ENCODE measurements at regions not wholly inside any gene's neighbourhood (a gene's known extent, or its start where the extent isn't known, plus 50 kb on each side); places are given as distances from the start of the nearest gene placed in this dataset.

- TF ChIP-seq, protein P1, sequence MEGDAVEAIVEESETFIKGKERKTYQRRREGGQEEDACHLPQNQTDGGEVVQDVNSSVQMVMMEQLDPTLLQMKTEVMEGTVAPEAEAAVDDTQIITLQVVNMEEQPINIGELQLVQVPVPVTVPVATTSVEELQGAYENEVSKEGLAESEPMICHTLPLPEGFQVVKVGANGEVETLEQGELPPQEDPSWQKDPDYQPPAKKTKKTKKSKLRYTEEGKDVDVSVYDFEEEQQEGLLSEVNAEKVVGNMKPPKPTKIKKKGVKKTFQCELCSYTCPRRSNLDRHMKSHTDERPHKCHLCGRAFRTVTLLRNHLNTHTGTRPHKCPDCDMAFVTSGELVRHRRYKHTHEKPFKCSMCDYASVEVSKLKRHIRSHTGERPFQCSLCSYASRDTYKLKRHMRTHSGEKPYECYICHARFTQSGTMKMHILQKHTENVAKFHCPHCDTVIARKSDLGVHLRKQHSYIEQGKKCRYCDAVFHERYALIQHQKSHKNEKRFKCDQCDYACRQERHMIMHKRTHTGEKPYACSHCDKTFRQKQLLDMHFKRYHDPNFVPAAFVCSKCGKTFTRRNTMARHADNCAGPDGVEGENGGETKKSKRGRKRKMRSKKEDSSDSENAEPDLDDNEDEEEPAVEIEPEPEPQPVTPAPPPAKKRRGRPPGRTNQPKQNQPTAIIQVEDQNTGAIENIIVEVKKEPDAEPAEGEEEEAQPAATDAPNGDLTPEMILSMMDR (IDR thresholded peaks at IDR 0.05) = no peak
- TF ChIP-seq EZH2phosphoT487 (IDR thresholded peaks at IDR 0.05) = no peak
Measured at GRCh38 chr2:11042841-11043240, 112.4 kb upstream of the SLC66A3 start.

Measured in neural progenitor cell (in vitro differentiated cells).